ENCODE measurements at regions not wholly inside any gene's neighbourhood (a gene's known extent, or its start where the extent isn't known, plus 50 kb on each side); places are given as distances from the start of the nearest gene placed in this dataset.
"Not testable (repeated sequence)": the region's sequence is repeated elsewhere in the genome, so short reads cannot be mapped to it uniquely, and the experiment has no call there.

DNA sequence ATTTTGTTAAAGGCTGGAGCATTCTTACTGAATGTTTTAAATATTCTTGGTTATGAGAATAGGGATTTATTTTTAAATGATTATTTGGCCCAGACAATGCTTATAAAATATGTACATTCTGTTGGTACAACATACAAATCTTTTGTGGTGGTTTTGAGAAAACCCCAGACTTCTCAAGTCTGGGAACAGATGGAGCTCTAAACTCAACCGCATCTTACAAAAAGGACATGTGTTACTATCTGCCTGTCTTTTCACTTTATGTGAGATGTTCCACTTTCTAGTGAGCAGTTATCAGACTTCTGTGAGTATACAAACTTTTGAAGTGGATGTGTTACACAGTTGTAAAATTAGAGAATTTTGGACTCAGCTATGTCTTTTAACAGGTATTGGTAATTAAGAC lies 135.5 kb upstream of the RBMS3 start:
- no peak for DNase-seq

DNA sequence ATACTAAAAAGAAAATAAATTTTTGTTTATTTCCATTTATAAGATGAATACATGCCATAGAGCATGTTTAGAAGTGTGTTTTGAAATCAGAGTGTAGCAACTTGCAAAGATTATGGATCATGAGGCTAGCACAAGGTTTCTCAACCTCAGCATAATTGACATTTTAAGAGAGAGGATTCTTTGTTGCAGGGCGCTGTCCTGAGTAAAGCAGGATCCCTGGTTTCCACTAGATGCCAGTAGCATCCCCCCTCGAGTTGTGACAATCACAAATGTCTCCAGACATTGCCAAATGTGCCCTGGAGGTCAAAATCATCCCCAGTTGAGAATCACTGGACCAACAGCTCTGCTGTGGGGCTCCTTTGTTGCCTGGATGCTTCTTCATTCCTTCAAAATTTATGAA lies 128.5 kb upstream of the RBMS3 start:
- no peak for DNase-seq

DNA sequence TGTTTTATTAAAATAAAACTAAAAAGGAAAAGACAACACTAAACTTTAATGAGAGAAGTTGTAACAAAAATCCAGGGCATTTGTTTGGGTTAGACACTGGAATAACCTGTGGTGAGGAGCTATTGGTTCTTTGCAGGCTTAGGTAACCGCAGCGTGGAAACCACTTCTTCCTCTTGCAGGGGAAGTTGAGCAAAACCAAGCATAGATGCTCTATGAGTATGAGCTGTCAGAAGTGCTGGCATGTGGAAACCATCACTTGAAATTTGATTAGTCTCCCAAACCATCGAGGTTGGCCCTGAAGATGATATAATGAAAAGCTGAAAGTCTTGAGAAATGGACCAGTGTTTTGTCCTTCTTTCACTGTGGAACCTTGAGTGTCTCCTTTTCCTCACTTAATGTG lies 127.1 kb upstream of the RBMS3 start:
- no peak for DNase-seq

DNA sequence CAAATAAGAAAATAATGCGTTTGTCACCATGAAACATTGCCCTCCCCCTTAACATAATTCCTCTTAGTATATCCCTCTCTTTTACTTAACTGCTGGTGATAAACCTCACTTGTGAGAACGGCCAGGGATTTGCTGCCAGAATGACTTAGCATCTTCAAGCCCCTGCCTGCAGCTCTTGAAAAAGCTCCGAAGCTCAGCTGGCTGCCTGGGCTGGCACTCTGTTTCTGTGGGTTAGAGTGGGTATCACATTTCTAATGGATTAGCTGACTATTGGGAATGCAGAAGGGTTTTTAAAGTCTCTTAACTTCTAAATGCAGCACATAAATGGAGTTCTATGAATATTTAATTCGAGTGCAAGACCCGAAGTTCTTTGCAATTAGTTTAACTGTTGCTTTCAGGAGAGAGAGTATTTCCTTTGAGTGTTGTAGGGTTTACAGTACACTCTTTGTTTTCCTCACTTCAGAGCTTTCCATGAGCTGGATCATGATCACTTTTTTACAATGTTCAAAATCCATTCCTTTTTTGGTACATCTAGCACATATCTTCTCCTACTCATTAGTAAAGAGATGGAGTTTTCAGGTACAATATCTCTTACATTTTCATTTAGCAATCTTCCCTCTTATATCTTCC lies 124.7 kb upstream of the RBMS3 start:
- no peak for DNase-seq

DNA sequence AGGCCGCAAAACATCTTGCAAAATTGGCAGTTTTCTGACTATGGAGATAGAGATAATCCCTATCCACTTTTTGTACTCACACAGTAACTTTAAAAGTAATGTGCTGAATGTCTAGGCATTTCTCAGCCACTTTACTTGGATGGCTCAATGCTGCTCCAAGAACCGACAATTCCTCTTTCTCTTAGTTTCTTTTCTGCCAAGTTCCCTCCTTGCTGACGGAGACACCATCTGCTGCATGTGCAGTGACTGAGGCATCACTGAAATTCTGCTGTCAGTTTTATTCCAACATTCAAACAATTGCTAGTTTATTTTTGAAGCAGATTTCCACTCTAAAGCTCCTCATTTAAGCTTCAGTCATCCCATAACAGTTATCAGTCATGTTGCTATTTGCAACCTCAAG lies 116.0 kb upstream of the RBMS3 start:
- DNase-seq = no peak

DNA sequence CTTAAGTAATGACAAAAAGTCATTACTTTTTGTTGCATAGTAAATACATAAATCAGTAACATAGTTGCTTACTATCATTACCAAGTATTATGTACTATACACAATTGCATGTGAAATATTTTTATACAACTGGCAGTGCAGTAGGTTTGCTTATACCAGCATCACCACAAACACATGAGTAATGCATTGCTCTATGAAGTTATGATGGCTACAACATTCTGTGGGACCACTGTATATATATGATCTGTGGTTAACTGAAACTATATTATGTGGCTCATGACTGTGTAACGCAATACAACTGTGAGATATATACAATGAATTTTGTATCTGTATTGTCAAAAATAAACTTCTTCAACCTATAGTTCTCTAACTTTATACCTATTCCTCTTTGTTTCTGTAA lies 113.7 kb upstream of the RBMS3 start:
- DNase-seq = no peak

DNA sequence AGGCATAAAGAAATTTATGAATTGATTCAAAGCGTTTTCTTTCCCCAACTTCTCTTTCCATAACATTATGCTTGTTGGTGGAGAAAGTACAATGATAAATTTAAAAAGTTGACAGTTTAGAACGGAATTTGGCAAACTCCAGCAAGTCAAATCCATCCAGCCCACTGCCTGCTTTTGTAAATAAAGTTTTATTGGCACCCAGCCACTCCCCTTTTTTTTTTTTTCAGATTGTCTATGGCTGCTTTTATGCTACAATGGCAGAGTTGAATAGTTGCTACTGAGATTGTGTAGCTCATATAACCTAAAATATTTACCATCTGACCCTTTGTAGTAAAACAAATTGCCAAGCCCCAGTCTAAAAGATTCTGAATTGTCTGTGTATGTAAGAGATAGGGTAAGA lies 112.8 kb upstream of the RBMS3 start:
- no peak for DNase-seq

DNA sequence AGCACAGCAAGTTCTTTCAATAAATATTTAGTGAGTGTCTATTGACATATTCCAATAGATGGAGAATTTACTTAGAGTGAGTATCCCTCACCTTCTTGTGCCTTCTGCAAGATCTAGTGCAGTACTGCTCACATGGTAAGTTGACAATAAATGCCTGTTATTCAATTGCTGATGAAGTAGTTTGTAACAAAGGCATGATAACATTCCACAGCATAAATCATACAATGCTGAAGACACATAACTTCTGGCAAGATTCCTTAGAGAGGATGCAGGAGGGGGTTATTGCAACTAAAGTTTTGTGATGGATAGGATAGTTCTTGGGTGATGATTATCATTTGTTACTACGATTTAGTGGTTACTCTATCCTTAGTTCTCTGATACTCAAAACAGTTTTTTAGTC lies 112.2 kb upstream of the RBMS3 start:
- no peak for DNase-seq

DNA sequence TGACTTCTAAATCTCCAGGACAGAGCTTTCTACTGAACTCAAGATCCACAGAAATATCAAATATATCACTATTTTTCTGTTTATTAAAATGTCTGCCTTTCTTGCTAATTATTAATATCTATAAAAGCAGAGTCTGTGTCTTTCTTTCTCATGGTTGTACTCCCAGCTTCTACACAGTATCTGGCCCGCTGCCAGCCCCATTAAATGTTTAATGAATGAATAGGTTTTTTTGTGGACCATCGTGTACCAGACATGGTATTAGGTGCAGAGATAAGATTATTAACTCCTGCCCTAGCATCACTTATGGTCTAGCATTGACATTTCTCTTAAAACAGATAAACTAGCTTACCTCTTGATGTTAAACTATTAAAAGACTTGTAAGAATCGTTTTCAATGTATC lies 111.4 kb upstream of the RBMS3 start:
- DNase-seq = no peak

DNA sequence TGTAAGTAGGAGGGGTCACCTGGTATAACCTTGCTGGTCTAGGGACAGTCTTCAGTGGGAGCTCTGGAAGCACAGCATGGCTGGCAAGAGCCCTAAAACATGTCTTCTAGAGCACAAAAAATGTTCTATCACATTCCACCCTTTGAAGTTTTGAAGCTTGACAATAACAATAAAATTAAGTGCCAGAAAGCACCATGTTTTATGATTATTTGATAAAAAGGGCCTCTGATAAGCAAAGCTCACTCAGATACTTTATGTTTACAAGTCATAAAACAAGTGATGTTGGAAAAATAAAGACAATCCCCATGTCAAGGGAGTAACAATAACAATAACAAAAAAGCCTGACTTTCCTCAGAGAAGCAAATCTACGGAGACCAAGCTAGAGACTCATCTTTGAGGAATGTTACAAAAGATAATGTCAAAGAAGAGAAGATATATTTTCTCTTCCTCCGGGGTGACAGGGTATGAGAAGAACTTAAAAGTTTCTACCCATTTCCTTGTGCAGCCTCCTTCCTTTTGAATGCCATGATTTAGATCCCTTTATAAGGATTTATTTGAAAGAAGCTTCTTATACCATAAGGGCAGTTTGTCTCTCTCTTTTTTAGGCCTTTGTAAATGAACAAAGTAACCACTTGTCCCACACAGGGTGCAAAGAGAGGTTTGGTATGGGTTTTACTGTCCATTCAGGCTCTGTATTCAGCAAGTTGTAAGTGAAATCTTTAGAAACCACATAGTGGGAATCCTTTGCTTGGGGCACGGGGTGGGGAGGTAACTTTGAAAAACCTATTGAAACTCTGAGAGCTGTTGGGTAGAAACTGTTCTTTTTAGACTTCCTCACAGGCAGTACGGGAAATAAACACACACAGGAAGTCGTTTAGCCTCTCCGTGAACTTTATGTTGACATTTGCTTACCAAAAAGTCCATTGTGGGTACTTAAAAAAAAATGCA lies 109.6 kb upstream of the RBMS3 start:
- no peak for DNase-seq

DNA sequence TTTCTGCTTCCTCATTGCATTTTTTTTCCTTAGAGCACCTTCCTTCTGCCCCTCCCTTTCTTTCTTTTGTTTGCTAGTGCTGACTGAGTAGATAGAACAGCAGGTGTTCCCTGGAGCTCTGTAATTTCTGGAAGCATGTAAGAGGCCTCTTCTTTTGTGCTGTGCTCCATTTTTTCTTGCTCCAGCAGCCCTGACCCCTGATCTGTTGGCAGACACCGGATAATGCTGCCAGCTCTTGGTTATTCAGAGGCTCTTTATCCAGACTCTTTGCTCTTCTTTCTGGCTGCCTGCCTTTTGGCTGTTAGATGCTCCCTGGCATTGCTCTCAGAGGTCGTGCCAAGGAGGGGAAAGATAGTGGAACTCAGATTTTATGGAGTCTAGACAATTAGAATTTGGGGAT lies 104.4 kb upstream of the RBMS3 start:
- DNase-seq = peak; percentile 2

DNA sequence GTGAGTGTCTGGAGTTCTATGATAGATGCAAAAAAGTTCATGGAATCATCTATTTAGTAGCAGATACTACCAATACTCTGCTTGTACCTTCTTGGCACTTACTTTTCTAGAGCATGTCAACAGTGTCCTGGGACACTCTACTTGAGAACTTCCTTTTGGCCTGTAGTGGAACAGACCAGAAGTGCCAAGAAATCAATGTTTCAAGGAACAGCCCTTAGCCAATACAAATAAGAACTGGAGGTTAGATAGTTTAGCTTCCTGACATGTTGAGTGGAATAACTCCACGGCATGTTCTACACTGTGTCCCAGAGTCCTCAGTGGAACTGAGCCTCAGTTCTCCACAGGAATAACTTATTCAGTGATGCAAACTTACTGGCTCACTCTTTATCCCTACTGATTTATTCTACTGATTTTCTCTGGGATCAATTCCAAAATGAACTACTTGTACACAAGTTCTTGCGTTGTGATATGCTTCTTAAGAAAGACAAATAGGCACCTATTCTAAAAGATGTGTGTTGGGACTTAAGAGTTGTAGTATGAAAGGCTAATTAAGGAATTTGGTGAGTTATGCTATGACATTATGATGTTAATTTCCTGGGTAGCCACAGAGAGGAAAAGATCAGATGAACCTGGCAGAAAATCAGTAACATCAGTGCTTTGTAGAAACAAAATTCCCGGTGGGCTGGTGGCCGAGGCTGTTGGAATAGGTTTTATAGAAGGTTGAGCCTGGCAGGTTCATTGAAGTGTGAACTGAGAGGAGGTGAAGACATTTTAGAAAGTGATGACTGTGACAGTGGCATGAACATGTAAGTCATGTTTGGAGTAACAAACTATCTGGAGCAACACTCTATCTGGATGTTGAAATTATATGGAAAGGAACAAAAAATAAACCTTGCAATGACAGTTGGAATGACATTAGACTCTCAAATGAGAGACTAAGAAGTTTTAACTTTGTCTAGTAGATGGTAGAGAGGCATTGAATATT lies 101.8 kb upstream of the RBMS3 start:
- DNase-seq = no peak

DNA sequence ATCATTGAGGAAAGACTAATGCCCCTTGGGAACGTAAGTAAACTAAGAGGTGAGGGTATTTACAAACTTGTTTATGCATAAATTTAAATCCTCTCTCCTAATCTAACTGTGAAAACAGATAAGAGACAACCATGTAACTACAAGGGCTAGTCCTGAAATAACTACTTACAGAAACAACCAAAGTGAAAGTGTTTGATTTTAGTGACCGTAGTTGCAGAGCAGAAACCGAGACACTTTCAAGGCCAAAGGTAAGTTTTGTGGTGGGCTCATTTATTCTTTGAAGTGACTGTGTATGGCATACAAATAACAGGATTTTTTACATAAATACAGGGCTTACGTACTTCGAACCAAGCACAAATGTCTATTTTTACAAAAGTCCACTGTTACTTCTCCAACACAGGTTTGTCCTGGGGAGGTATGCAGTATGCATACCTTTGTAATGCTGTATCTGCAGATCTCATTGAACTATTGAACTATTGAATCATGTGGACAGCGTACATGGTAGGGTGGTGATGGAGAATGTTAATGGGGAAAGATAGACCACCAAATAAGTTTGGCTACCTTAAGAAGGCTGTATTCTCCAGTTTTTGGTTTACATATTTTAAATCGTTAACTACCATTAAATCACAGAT lies 99.6 kb upstream of the RBMS3 start:
- DNase-seq = no peak

DNA sequence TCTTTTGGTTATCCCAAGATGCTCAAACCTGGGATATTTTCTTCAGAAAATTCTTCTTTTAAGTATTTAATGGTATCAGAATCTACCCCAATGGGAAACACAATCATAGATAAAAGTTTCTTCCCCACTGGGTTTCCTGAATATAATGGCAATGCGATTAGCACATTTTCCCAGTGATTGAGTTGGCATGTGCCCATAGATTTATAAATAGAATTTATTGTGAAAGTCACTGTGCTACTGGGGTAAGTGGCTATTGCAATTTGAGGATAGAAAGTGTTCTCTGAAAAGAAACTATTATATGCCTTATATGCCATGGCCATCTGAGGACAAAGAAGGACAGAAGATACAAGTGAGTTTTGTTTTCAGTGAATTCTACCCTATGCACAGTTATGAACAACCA lies 99.0 kb upstream of the RBMS3 start:
- DNase-seq = no peak

DNA sequence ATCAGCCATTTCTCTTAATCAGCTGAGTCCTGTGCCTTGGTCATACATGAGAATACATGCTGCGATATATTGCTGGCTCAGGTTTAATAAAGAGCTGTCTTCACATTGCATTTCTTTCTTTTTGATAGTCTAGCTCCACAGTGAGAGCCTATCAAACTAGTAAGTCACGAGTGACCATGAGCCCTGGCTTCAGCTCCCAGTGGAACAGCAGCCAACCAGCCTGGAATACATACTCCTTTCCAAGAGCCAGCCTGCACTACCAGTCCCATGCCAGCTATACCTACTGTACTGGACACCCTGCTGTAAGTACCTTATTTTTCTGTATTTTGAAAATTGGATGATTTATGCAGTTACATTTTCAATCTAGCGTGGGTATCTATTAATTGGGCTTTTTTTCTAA lies 98.0 kb upstream of the RBMS3 start:
- not testable (repeated sequence) for DNase-seq

DNA sequence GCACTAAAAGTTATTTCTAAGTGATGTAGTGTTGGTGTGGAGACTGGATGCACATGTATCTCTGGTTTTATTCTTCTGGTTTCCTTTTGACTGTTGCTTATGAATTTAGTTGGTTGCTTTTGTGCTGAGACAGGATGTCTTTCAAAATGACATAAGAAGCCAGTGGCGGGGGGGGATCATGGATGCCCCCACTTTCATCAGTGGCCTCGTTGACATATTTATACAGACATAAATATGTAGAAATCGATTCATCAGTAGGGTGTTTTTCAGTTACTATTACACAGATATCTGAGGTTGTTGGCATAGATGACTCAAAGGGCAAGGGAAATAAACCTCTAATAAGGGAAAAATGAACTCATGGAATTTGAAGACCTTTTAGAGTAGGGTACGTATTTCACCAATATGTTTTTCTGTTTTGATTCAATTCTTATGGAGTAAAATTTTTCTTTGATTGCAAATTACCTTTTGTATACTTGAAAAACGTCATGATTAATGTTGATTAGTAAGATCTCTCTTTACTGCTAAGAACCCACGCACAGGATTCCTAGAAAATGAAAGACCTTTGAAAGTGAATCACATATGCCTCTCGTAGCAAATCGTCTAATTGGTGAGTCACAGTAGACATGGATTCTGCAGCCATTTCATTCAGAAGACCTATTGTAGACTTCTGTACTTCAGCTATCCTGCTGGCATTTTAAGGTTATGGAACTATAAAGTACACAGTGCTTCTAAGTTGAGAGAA lies 97.4 kb upstream of the RBMS3 start:
- DNase-seq = no peak

DNA sequence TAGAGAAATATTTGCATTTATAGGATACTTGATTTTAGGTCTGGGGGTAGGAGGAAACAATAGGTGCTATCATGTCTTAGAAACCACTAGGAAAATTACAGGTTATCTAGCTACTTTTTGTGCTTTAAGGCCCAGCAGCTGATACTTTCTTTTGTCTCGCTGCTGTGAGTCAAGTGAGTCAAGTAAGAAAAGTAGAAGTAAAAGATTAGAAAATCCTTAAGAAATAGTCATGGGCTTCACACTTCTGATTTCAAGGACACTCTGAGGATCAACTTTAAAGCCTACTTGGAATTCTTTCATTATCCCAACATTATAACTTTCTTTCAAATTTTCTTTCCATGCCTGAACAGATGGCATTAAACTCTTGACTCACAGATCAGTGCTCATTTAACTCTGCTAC lies 95.2 kb upstream of the RBMS3 start:
- DNase-seq = no peak

DNA sequence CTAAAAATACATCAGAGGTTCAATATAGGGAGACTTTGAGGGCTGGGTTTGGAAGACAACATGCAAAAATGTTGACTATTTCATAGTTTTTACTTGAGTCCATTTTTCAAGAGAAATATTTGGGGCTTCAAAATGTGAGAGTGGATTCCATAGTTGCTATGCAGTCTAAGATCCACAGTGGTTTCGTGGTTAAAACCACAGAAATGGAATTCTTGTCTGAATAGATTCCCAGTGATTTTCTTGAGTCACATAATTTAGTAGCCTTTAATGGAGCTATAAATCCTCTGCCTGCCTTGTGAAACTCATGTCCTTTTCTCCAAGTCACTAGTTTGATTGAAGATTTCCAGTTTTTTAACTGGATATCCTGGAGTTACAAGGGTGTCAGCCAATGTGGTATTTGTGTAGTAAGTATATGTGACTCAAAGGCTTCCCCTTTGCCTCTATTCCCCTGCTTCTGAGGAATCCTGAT lies 94.7 kb upstream of the RBMS3 start:
- no peak for DNase-seq

DNA sequence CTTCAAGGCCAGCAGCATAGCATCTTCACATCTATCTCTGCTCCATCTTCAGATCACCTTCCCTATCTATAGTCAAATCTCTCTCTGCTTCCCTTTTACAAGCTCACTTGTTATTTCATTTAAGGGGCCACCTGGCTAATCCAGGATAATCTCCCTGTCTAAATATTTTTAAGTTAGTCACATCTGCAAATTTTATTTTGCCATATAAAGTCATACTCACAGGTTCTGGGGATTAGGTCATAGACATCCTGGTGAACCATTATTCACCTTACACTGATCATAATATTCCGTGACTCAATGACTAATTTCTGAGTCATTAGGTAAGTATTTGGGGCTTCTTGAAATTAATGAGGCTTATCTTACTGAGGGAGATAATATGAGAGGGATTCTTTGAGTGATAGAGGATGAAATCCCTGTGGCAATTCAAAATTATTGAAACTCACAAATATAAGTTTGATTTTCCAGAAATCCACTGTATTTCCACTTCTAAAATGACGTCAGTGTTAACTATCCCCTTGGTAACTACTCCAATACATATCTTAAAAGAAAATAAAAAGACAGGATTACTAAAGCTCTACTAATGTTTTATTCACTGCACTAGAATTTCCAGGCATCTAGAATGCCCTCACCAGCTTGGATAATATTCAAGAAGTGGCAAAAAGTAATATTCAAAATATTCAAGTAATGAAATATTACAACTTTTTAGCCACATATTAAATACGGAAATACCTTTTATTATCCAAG lies 93.7 kb upstream of the RBMS3 start:
- DNase-seq = no peak

DNA sequence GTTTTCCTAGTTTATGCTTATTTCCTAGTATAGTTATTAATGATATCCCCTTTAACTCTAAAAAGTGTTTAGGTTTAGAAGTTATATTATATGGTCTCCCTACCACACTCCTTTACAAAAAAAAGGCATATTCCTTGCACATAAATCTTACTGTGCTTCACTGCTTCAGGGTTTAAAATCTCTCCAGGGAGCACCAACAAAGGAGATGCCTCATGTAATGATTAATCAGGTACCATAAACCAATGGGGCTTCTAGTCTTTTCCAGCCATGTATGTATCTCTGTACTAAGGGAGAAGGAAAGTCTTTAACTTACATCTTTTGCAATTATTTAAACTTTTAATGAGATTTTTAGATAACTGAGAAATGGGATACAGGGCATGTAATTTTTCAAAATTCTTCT lies 91.5 kb upstream of the RBMS3 start:
- no peak for DNase-seq

DNA sequence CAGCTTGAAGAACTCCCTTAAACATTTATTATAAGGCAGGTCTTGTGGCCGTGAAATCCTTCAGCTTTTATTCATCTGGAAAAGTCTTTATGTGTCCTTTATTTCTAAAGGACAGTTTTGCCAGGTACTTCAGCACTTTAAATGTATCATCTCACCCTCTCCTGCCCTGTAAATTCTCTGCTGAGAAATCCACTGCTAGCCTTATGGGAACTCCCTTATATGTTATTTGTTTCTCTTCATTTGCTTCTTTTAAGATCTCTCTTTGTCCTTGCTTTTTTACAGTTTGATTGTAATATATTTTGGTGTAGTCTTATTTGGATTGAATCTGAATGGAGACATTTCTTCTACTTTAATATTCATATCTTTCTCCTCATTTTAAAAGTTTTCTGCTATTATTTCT lies 86.7 kb upstream of the RBMS3 start:
- DNase-seq = no peak
